ENCODE measurements at regions not wholly inside any gene's neighbourhood (a gene's known extent, or its start where the extent isn't known, plus 50 kb on each side); places are given as distances from the start of the nearest gene placed in this dataset.

GRCh38 chr20:20824924-20825584 is 112.6 kb upstream of the RALGAPA2 start:
- H3K4me3 ChIP-seq, result no peak overlapping the region
- TF ChIP-seq CTCF (IDR thresholded peaks at IDR 0.05) (peak; percentile 57 to 74 (median 65)), POLR2A (IDR thresholded peaks at IDR 0.05) (no peak), POLR2AphosphoS5 (IDR thresholded peaks at IDR 0.05) (no peak)
- DNase-seq (ENCODE audit: low spot score in 2 of 2), result peak; percentile 28 to 56
- intact Hi-C loops (cut with DNase I; ENCODE audit: low total_unique reads), result no loop called here
- no peaks in the 10 kb centered on the region for H3K9me3 ChIP-seq
- H3K4me1 ChIP-seq, result peaks cover 0 to 7% of the 10 kb centered on the region in 2 donors
- H3K36me3 ChIP-seq, result no peaks in the 10 kb centered on the region
- H3K27me3 ChIP-seq, result peaks cover 0 to 3% of the 10 kb centered on the region in 2 donors
- H3K27ac ChIP-seq, result no peak overlapping the region

DNA sequence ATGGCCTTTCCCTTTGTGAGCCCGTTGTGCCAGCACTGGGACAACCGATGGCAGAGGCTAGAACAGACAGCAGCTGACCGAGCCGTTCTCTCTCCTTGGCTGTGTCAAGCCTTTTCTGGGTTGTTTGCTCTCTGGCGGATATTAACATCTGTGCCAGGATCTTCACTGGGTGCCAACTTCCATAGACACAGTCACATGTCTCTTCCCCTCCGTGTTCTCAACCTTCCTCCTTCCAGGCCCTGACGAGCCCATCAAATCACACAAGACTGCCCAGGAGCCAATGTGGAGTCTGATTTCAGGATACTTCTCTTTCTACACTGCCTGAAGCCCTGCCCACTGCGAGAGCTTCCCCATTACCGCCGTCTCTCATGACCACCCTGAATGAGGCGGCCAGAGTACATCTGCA is 111.0 kb upstream of the RALGAPA2 start:
- Histone ChIP-seq H3K4me1 (peaks cover 0 to 7% of the 10 kb centered on the region in 2 donors), H3K4me3 (no peak overlapping the region), H3K27me3 (peaks cover 0 to 3% of the 10 kb centered on the region in 2 donors), H3K27ac (no peak overlapping the region), H3K9me3 (no peaks in the 10 kb centered on the region), H3K36me3 (no peaks in the 10 kb centered on the region)
- intact Hi-C loops (cut with DNase I; ENCODE audit: low total_unique reads), result no loop called here
- TF ChIP-seq POLR2AphosphoS5 (IDR thresholded peaks at IDR 0.05) (no peak), POLR2A (IDR thresholded peaks at IDR 0.05) (no peak), CTCF (IDR thresholded peaks at IDR 0.05) (no peak)
- no peak for DNase-seq (ENCODE audit: low spot score in 2 of 2)

DNA sequence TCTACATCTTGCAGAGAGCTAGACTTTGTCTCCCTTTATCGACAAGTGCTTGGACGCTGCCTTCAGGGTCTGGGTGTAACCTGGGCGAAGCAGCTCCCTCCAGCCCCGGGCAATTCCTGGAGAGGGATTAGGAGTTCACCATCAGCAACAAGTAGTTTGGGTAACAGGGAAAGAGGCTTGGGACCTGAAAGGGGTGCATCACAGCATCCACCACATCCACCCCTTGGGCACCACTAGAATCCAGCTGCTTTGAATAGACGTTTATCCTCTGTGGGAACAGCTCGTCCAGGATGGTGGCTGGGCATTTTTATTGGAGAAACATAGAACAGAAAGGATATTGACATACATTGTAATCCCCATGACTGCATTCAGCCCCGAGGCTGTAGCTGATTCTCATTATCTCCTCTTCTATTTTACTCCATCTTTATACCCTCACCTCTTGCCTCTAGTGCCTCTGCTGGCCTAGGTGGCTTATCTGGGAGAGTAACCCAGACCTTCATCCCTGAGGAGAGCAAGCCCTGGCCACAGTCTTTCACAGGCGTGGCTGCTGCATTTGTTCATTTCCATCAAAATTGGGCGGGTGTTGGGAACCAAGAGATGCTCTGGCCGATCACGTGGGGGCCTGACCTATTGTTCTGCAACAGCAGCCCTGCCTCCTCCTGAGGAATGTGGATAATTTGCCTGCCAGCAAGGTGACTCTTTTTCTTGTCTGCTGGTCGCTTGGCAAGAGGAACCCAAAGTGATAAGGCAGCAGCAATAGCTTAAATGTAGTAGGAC is 109.2 kb upstream of the RALGAPA2 start:
- no peak for DNase-seq (ENCODE audit: low spot score in 2 of 2)
- no peaks in the 10 kb centered on the region for H3K9me3 ChIP-seq
- peaks cover 0 to 7% of the 10 kb centered on the region in 2 donors for H3K4me1 ChIP-seq
- no peak for TF ChIP-seq CTCF (IDR thresholded peaks at IDR 0.05)
- TF ChIP-seq POLR2AphosphoS5 (IDR thresholded peaks at IDR 0.05), result no peak
- TF ChIP-seq POLR2A (IDR thresholded peaks at IDR 0.05), result no peak
- H3K27me3 ChIP-seq, result no peaks in the 10 kb centered on the region
- no peaks in the 10 kb centered on the region for H3K36me3 ChIP-seq
- no peak overlapping the region for H3K4me3 ChIP-seq
- intact Hi-C loops (cut with DNase I; ENCODE audit: low total_unique reads), result no loop called here
- no peak overlapping the region for H3K27ac ChIP-seq

DNA sequence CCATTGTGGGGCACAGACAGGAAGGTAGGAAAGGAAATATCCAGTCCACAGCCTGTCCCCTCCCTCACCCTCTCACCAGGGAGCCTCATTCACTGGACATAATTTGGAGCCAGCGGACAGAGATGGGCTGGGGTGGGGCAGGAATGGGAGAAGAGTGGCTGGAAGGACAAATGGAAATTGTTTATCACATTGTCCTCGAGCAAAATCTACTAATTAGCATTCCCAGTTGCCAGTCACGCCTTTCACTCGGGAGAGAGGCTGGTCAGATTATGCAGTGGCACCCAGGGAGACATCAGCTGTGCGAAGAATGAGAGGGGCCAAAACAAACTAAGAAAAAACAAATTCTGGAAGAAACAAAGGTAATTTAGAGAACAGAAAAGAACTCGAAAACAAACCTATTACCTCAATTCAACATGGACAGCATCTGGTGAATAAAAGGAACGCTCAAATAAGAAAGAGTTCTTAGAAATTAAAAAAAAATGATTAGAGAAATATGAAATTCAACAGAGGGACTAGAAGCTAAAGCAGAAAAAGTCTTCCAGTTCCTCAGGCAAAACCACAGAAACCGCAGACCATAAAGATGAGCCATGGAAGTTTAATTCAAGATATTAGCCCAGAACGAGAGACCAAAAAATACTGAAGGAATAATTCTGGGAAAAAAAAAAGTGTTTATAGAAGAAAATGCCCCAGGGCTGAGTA is 108.5 kb upstream of the RALGAPA2 start:
- no peak overlapping the region for H3K27ac ChIP-seq
- H3K9me3 ChIP-seq, result no peaks in the 10 kb centered on the region
- no peaks in the 10 kb centered on the region for H3K27me3 ChIP-seq
- no peak for DNase-seq (ENCODE audit: low spot score in 2 of 2)
- no peak overlapping the region for H3K4me3 ChIP-seq
- H3K4me1 ChIP-seq, result peaks cover 0 to 7% of the 10 kb centered on the region in 2 donors
- no peak for TF ChIP-seq POLR2A (IDR thresholded peaks at IDR 0.05)
- TF ChIP-seq CTCF (IDR thresholded peaks at IDR 0.05), result no peak
- TF ChIP-seq POLR2AphosphoS5 (IDR thresholded peaks at IDR 0.05), result no peak
- no peaks in the 10 kb centered on the region for H3K36me3 ChIP-seq
- intact Hi-C loops (cut with DNase I; ENCODE audit: low total_unique reads), result no loop called here

GRCh38 chr20:20820104-20820503 is 107.7 kb upstream of the RALGAPA2 start:
- Histone ChIP-seq H3K36me3 (no peaks in the 10 kb centered on the region), H3K27ac (no peak overlapping the region), H3K4me1 (peaks cover 0 to 7% of the 10 kb centered on the region in 2 donors), H3K4me3 (no peak overlapping the region), H3K9me3 (no peaks in the 10 kb centered on the region), H3K27me3 (no peaks in the 10 kb centered on the region)
- intact Hi-C loops (cut with DNase I; ENCODE audit: low total_unique reads), result no loop called here
- DNase-seq (ENCODE audit: low spot score in 2 of 2), result no peak
- TF ChIP-seq POLR2A (IDR thresholded peaks at IDR 0.05) (no peak), POLR2AphosphoS5 (IDR thresholded peaks at IDR 0.05) (no peak), CTCF (IDR thresholded peaks at IDR 0.05) (no peak)

All from breast epithelium (tissue), 4 donors.